SK-N-SH (cell line): ENCODE measurements at regions not wholly inside any gene's neighbourhood (a gene's known extent, or its start where the extent isn't known, plus 50 kb on each side); places are given as distances from the start of the nearest gene placed in this dataset.

Experiments
- CTCF ChIA-PET: fragments of 300-600, 350-600 bp; formaldehyde crosslinking; extraction: SDS; loops from one replicate; lab custom pipeline; 2021; lab: Yijun Ruan, JAX
- POLR2A ChIA-PET: fragments of 350-600 bp; sonication (Branson Sonifier 250); formaldehyde crosslinking; extraction: SDS; loops from one replicate; lab custom pipeline; 2020; ENCODE audit warnings: antibody characterized with exemption, inconsistent platforms; lab: Yijun Ruan, JAX
- DNase-seq: peaks from one replicate; pipeline ENCODE4 v3.0.0; 2012
- H2AFZ ChIP-seq: fragments of 200-600 bp; sonication (generic); 2 replicates; pipeline ENCODE4 v1.8.1; 2016; ENCODE audit warnings: antibody characterized with exemption, mild to moderate bottlenecking, low read depth
- H3F3A ChIP-seq: fragments of 200-600 bp; sonication (generic); replicated peaks from 2 replicates; pipeline ENCODE3; 2016; ENCODE audit warnings: antibody characterized with exemption, mild to moderate bottlenecking; ENCODE audit not compliant: insufficient read depth
- H3K27ac ChIP-seq, 2 experiments: fragments of 200-500 bp in 1 of 2; fragments of 200-600 bp in 1 of 2; sonication (Bioruptor generic) in 1 of 2; sonication (generic), shearing (Covaris generic) in 1 of 2; 2 replicates each; pipeline versions ENCODE4 v1.5.1 to v1.6.1; 2014 to 2016; ENCODE audit warnings: low read depth in 2 of 2, inconsistent platforms in 1 of 2, low read length in 1 of 2, mild to moderate bottlenecking in 1 of 2, mixed read lengths in 1 of 2
- H3K27me3 ChIP-seq: fragments of 200-600 bp; sonication (generic), shearing (Covaris generic); 2 replicates; pipeline ENCODE4 v1.6.1; 2016; ENCODE audit warnings: mixed run types; ENCODE audit not compliant: insufficient read depth
- H3K36me3 ChIP-seq, 2 experiments: fragments of 200-500 bp in 1 of 2; fragments of 200-600 bp in 1 of 2; sonication (Bioruptor generic) in 1 of 2; sonication (generic) in 1 of 2; replicated peaks in 1 of 2; 2 replicates each; pipeline versions ENCODE3 to v1.5.1; 2014 to 2016; ENCODE audit warnings: low read length in 1 of 2, mild to moderate bottlenecking in 1 of 2; ENCODE audit not compliant: insufficient read depth in 2 of 2, control insufficient read depth in 1 of 2
- H3K4me1 ChIP-seq, 2 experiments: fragments of 200-500 bp in 1 of 2; fragments of 200-600 bp in 1 of 2; sonication (Bioruptor generic) in 1 of 2; sonication (generic), shearing (Covaris generic) in 1 of 2; 2 replicates each; pipeline versions ENCODE4 v1.5.1 to v1.6.1; 2014 to 2016; ENCODE audit warnings: low read depth in 1 of 2, low read length in 1 of 2, mixed run types in 1 of 2; ENCODE audit not compliant: insufficient read depth in 2 of 2, control insufficient read depth in 1 of 2
- H3K4me2 ChIP-seq: fragments of 200-600 bp; sonication (generic), shearing (Covaris generic); 2 replicates; pipeline ENCODE4 v1.6.1; 2017; ENCODE audit warnings: mixed run types
- H3K4me3 ChIP-seq, 2 experiments: fragments of 200-500 bp in 1 of 2; fragments of 200-600 bp in 1 of 2; sonication (Bioruptor generic) in 1 of 2; sonication (generic), shearing (Covaris generic) in 1 of 2; 2 replicates each; pipeline versions ENCODE4 v1.5.1 to v1.8.1; 2014 to 2016; ENCODE audit warnings: low read depth in 2 of 2, inconsistent platforms in 1 of 2, low read length in 1 of 2, mild to moderate bottlenecking in 1 of 2, mixed read lengths in 1 of 2, moderate library complexity in 1 of 2
- H3K79me2 ChIP-seq: fragments of 200-600 bp; sonication (generic); 2 replicates; pipeline ENCODE4 v1.8.1; 2017; ENCODE audit warnings: mild to moderate bottlenecking; ENCODE audit not compliant: insufficient read depth
- H3K9ac ChIP-seq: fragments of 200-600 bp; sonication (generic); 2 replicates; pipeline ENCODE4 v1.6.1; 2017; ENCODE audit warnings: mixed run types
- H3K9me2 ChIP-seq: fragments of 200-600 bp; sonication (generic); 2 replicates; pipeline ENCODE4 v1.6.1; 2017; ENCODE audit warnings: mixed run types
- H3K9me3 ChIP-seq: fragments of 200-600 bp; sonication (generic); 2 replicates; pipeline ENCODE4 v1.6.1; 2017; ENCODE audit warnings: mixed run types, mild to moderate bottlenecking, moderate library complexity
- H4K20me1 ChIP-seq: fragments of 200-600 bp; sonication (generic); 2 replicates; pipeline ENCODE4 v1.6.1; 2017; ENCODE audit warnings: mild to moderate bottlenecking, mixed run types; ENCODE audit not compliant: insufficient read depth
- CHD2 ChIP-seq: fragments of 150-350 bp; IDR thresholded peaks from 2 replicates; pipeline ENCODE4 v1.6.1; 2018; ENCODE audit warnings: low read length; ENCODE audit not compliant: partially characterized antibody
- CTCF ChIP-seq: fragments of 200-600 bp; sonication (generic); IDR thresholded peaks from 2 replicates; pipeline ENCODE4 v1.6.1; 2017; ENCODE audit warnings: antibody characterized with exemption, mild to moderate bottlenecking, moderate library complexity
- ELF1 ChIP-seq: IDR thresholded peaks from 2 replicates; pipeline ENCODE4 v1.4.0; 2012
- EP300 ChIP-seq, 2 experiments: IDR thresholded peaks; 2 replicates each; pipeline versions ENCODE4 v1.4.0 to v1.6.1; 2012; ENCODE audit warnings: borderline replicate concordance in 1 of 2, low read depth in 1 of 2, low read length in 1 of 2
- EZH2phosphoT487 ChIP-seq: fragments of 200-600 bp; sonication (generic); IDR thresholded peaks from 2 replicates; pipeline ENCODE4 v1.6.1; 2017; ENCODE audit warnings: low read depth, mixed run types, mild to moderate bottlenecking, antibody characterized with exemption, moderate library complexity, borderline replicate concordance
- FOXJ3 ChIP-seq: sonication (generic); formaldehyde crosslinking; IDR thresholded peaks from 2 replicates; pipeline ENCODE4 v1.5.1; 2020; ENCODE audit warnings: mild to moderate bottlenecking, missing genetic modification reagents
- JUND ChIP-seq: IDR thresholded peaks from 2 replicates; pipeline ENCODE4 v1.4.0; 2012
- MAX ChIP-seq: IDR thresholded peaks from 2 replicates; pipeline ENCODE4 v1.4.0; 2012; ENCODE audit warnings: low read depth
- MEF2A ChIP-seq: IDR thresholded peaks from 2 replicates; pipeline ENCODE4 v1.4.0; 2012; ENCODE audit warnings: low read depth, borderline replicate concordance
- NRF1 ChIP-seq: IDR thresholded peaks from 2 replicates; pipeline ENCODE4 v1.6.1; 2012; ENCODE audit warnings: low read depth, mild to moderate bottlenecking, low read length
- RCOR1 ChIP-seq: fragments of 150-350 bp; IDR thresholded peaks from 2 replicates; pipeline ENCODE4 v1.6.1; 2017; ENCODE audit warnings: antibody characterized with exemption, low read length
- SIN3A ChIP-seq: IDR thresholded peaks from 2 replicates; pipeline ENCODE4 v1.6.1; 2012; ENCODE audit warnings: low read depth, mild to moderate bottlenecking, low read length, moderate library complexity, borderline replicate concordance
- TAF1 ChIP-seq: IDR thresholded peaks from 2 replicates; pipeline ENCODE4 v1.6.1; 2012; ENCODE audit warnings: low read depth, mild to moderate bottlenecking, low read length, moderate library complexity, borderline replicate concordance
- TEAD4 ChIP-seq: IDR thresholded peaks from 2 replicates; pipeline ENCODE4 v1.4.0; 2012; ENCODE audit warnings: mild to moderate bottlenecking, borderline replicate concordance; ENCODE audit not compliant: insufficient read depth
- USF1 ChIP-seq: IDR thresholded peaks from 2 replicates; pipeline ENCODE4 v1.4.0; 2012; ENCODE audit warnings: low read depth, borderline replicate concordance
- USF2 ChIP-seq: fragments of 150-350 bp; IDR thresholded peaks from 2 replicates; pipeline ENCODE4 v1.6.1; 2017; ENCODE audit warnings: antibody characterized with exemption, low read length, low read depth, borderline replicate concordance
- YY1 ChIP-seq: IDR thresholded peaks from 2 replicates; pipeline ENCODE4 v1.4.0; 2012; ENCODE audit warnings: low read depth, mild to moderate bottlenecking
- WGBS: methylation state at CpG from one replicate; pipeline ENCODE4 v1.1.6; 2017; ENCODE audit warnings: low lambda C conversion rate; 5-methylcytosine and 5-hydroxymethylcytosine counted together
- TF ChIP-seq, protein P1 (sequence below): fragments of 150-350 bp; IDR thresholded peaks from 2 replicates; pipeline ENCODE4 v1.6.1; 2016; ENCODE audit warnings: mild to moderate bottlenecking, low read depth, low read length

DNA sequence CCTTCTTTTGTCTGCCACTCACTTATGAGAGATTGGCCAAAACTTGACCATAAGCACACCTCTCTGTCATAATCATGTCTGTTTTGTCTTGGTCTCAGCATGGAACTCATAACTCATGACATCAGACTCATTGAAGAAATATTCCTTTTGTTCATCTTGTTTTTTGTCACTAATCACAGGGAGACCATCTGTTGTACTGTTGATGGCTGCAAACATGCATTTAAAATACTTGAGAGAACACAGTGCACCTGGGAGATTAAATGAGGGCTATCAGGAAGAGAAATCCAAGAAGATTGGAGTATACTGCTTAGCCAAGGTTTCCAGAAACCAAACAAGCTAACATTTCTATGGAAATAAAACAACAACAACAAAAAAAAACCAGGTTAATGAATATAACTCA is 689.7 kb downstream of the EPM2A start (continued):
- no peak for TF ChIP-seq CTCF
- no peak for TF ChIP-seq TEAD4
- no peak for TF ChIP-seq NRF1
- no peak for TF ChIP-seq FOXJ3 (CRISPR knock-in tag)
- no peak for TF ChIP-seq RCOR1
- no peak for TF ChIP-seq JUND

- ChIA-PET POLR2A (no interaction called here), CTCF (interaction anchor here (0.8 to 1.6 kb wide), 2 partner anchors 132 to 159 kb away, joined by 3 read pairs; no protein-coding TSS in a partner anchor)
- no peak for DNase-seq
- no peak for TF ChIP-seq USF1
- TF ChIP-seq CTCF, result no peak
- TF ChIP-seq SIN3A, result no peak
- TF ChIP-seq RCOR1, result no peak
- Histone ChIP-seq H2AFZ (no peak overlapping the region), H3K4me3 (no peak overlapping the region), H3K27ac (no peak overlapping the region), H3K79me2 (no peaks in the 10 kb centered on the region), H3K9me2 (no peaks in the 10 kb centered on the region), H3K4me1 (peaks cover 0 to 4% of the 10 kb centered on the region in 2 experiments; a peak in 2 of 4 replicates), H4K20me1 (no peaks in the 10 kb centered on the region), H3K4me2 (no peak overlapping the region), H3K36me3 (no peaks in the 10 kb centered on the region), H3K27me3 (no peaks in the 10 kb centered on the region), H3K9ac (no peak overlapping the region), H3K9me3 (no peaks in the 10 kb centered on the region), H3F3A (no peaks in the 10 kb centered on the region)
- 59% methylated on average over 4 of the region's 4 CpGs for WGBS
These were observed 687.4 kb downstream of the EPM2A start for GRCh38 chr6:145047891-145048290.

DNA sequence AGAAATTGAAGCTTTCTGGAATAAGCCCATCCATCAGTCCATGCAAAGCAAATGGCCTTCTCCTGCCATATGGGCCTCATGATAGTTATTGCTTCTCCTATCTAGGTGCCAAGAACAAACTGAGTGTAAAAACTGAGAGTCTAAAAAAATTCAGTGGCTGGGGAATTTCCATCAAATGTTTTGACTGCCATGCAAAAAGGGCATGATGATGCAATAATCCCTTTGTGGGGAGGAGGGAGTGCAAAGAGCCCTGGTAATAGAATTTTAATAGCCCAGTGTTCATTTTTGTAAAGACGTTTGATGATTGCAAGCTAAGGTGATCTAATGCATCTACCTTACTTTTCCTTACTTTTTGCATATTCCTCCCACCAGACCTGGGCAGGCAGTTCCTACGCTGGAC is 683.7 kb downstream of the EPM2A start:
- Histone ChIP-seq H4K20me1 (no peaks in the 10 kb centered on the region), H3K4me3 (no peak overlapping the region), H3K27ac (no peak overlapping the region), H3K4me2 (no peak overlapping the region), H3K27me3 (no peaks in the 10 kb centered on the region), H3K9me3 (no peaks in the 10 kb centered on the region), H3K4me1 (peaks cover 0 to 4% of the 10 kb centered on the region in 2 experiments; a peak in 1 of 4 replicates), H3K9me2 (no peaks in the 10 kb centered on the region), H3K79me2 (no peaks in the 10 kb centered on the region), H3F3A (no peaks in the 10 kb centered on the region), H2AFZ (no peak overlapping the region), H3K36me3 (no peaks in the 10 kb centered on the region), H3K9ac (no peak overlapping the region)
- ChIA-PET POLR2A (no interaction called here), CTCF (no interaction called here)
- WGBS, result 42% methylated on average over 2 of the region's 2 CpGs
- no peak for DNase-seq
- TF ChIP-seq FOXJ3 (CRISPR knock-in tag), result no peak
- TF ChIP-seq MAX, result no peak
- TF ChIP-seq, protein P1, sequence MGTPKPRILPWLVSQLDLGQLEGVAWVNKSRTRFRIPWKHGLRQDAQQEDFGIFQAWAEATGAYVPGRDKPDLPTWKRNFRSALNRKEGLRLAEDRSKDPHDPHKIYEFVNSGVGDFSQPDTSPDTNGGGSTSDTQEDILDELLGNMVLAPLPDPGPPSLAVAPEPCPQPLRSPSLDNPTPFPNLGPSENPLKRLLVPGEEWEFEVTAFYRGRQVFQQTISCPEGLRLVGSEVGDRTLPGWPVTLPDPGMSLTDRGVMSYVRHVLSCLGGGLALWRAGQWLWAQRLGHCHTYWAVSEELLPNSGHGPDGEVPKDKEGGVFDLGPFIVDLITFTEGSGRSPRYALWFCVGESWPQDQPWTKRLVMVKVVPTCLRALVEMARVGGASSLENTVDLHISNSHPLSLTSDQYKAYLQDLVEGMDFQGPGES, result no peak
- no peak for TF ChIP-seq USF2
- no peak for TF ChIP-seq EP300 (IDR thresholded peaks at IDR 0.05; ENCODE audit: borderline replicate concordance in 1 of 2, low read depth in 1 of 2, low read length in 1 of 2)
- TF ChIP-seq EZH2phosphoT487, result no peak
- TF ChIP-seq TAF1, result no peak
- TF ChIP-seq ELF1, result no peak
- no peak for TF ChIP-seq CHD2
- TF ChIP-seq YY1, result no peak
- TF ChIP-seq MEF2A, result no peak
